OCI-LY1 (cell line): ENCODE measurements at regions not wholly inside any gene's neighbourhood (a gene's known extent, or its start where the extent isn't known, plus 50 kb on each side); places are given as distances from the start of the nearest gene placed in this dataset.

ENCODE experiments used
- H2AFZ ChIP-seq: fragments of 200-600 bp; sonication (generic), shearing (Covaris generic); 2 replicates; pipeline ENCODE4 v1.6.0; 2014; ENCODE audit warnings: antibody characterized with exemption, mild to moderate bottlenecking, low read length
- H3F3A ChIP-seq: fragments of 200-600 bp; sonication (generic), shearing (Covaris generic); 2 replicates; pipeline ENCODE4 v1.6.0; 2014; ENCODE audit warnings: mild to moderate bottlenecking, antibody characterized with exemption, low read length, moderate library complexity; ENCODE audit not compliant: insufficient read depth
- H3K27ac ChIP-seq: fragments of 200-600 bp; sonication (generic); 2 replicates; pipeline ENCODE4 v1.5.1; 2014; ENCODE audit warnings: low read length, mixed run types, mild to moderate bottlenecking, low read depth; ENCODE audit not compliant: poor library complexity, severe bottlenecking
- H3K27me3 ChIP-seq: fragments of 200-600 bp; sonication (generic); 2 replicates; pipeline ENCODE4 v1.6.0; 2014; ENCODE audit warnings: antibody characterized with exemption, mild to moderate bottlenecking, low read length, moderate library complexity; ENCODE audit not compliant: insufficient read depth
- H3K36me3 ChIP-seq: fragments of 200-600 bp; sonication (generic); 2 replicates; pipeline ENCODE4 v1.6.1; 2014; ENCODE audit warnings: mild to moderate bottlenecking, antibody characterized with exemption, low read length, moderate library complexity, mixed read lengths; ENCODE audit not compliant: insufficient read depth
- H3K4me1 ChIP-seq: fragments of 200-600 bp; sonication (generic); 2 replicates; pipeline ENCODE4 v1.5.1; 2014; ENCODE audit warnings: mild to moderate bottlenecking, low read length, moderate library complexity; ENCODE audit not compliant: insufficient read depth, severe bottlenecking
- H3K4me2 ChIP-seq: fragments of 200-600 bp; sonication (generic), shearing (Covaris generic); 2 replicates; pipeline ENCODE4 v1.6.1; 2014; ENCODE audit warnings: low read length
- H3K4me3 ChIP-seq: fragments of 200-600 bp; sonication (generic); 2 replicates; pipeline ENCODE4 v1.5.1; 2014; ENCODE audit warnings: low read length, low read depth, mild to moderate bottlenecking, mixed read lengths; ENCODE audit not compliant: poor library complexity, severe bottlenecking
- H3K79me2 ChIP-seq: fragments of 200-600 bp; shearing (Covaris generic); 2 replicates; pipeline ENCODE4 v1.6.1; 2016; ENCODE audit warnings: mixed run types, low read length, mixed read lengths; ENCODE audit not compliant: insufficient read depth
- H3K9ac ChIP-seq: fragments of 200-600 bp; sonication (generic), shearing (Covaris generic); 2 replicates; pipeline ENCODE4 v1.6.1; 2014; ENCODE audit warnings: mild to moderate bottlenecking, low read length, mixed read lengths
- H3K9me2 ChIP-seq: fragments of 200-600 bp; sonication (generic), shearing (Covaris generic); 2 replicates; pipeline ENCODE4 v1.6.1; 2014; ENCODE audit warnings: low read depth, mild to moderate bottlenecking, low read length, mixed read lengths
- H3K9me3 ChIP-seq: fragments of 200-600 bp; shearing (Covaris generic); 2 replicates; pipeline ENCODE4 v1.6.1; 2014; ENCODE audit warnings: low read length, mixed read lengths
- H4K20me1 ChIP-seq: fragments of 200-600 bp; sonication (generic), shearing (Covaris generic); 2 replicates; pipeline ENCODE4 v1.6.0; 2016; ENCODE audit warnings: mild to moderate bottlenecking, low read length; ENCODE audit not compliant: insufficient read depth
- EZH2 ChIP-seq: fragments of 200-600 bp; sonication (generic), shearing (Covaris generic); IDR thresholded peaks from 2 replicates; pipeline ENCODE4 v1.8.0; 2017; ENCODE audit warnings: borderline replicate concordance, mixed run types, mild to moderate bottlenecking, antibody characterized with exemption, low read length, moderate library complexity, mixed read lengths
- TF ChIP-seq, protein P1 (sequence below): fragments of 200-600 bp; sonication (generic), shearing (Covaris generic); IDR thresholded peaks from 2 replicates; pipeline ENCODE4 v1.5.1; 2017; ENCODE audit warnings: mild to moderate bottlenecking, antibody characterized with exemption, low read length, moderate library complexity, mixed read lengths

- no peaks in the 10 kb centered on the region for H3K9me2 ChIP-seq
- TF ChIP-seq, protein P1, sequence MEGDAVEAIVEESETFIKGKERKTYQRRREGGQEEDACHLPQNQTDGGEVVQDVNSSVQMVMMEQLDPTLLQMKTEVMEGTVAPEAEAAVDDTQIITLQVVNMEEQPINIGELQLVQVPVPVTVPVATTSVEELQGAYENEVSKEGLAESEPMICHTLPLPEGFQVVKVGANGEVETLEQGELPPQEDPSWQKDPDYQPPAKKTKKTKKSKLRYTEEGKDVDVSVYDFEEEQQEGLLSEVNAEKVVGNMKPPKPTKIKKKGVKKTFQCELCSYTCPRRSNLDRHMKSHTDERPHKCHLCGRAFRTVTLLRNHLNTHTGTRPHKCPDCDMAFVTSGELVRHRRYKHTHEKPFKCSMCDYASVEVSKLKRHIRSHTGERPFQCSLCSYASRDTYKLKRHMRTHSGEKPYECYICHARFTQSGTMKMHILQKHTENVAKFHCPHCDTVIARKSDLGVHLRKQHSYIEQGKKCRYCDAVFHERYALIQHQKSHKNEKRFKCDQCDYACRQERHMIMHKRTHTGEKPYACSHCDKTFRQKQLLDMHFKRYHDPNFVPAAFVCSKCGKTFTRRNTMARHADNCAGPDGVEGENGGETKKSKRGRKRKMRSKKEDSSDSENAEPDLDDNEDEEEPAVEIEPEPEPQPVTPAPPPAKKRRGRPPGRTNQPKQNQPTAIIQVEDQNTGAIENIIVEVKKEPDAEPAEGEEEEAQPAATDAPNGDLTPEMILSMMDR, result no peak
- TF ChIP-seq EZH2, result no peak
- no peaks in the 10 kb centered on the region for H3K9me3 ChIP-seq
- no peaks in the 10 kb centered on the region for H4K20me1 ChIP-seq
- no peak overlapping the region for H3K4me2 ChIP-seq
- H2AFZ ChIP-seq, result no peak overlapping the region
- no peaks in the 10 kb centered on the region for H3K4me1 ChIP-seq
- H3K27me3 ChIP-seq, result no peaks in the 10 kb centered on the region
- no peaks in the 10 kb centered on the region for H3K36me3 ChIP-seq
- no peaks in the 10 kb centered on the region for H3F3A ChIP-seq
- no peaks in the 10 kb centered on the region for H3K79me2 ChIP-seq
- H3K9ac ChIP-seq, result no peak overlapping the region
- no peak overlapping the region for H3K27ac ChIP-seq
- H3K4me3 ChIP-seq, result no peak overlapping the region
Observed at GRCh38 chr2:192333642-192334041, 138.9 kb upstream of the TMEFF2 start.

DNA sequence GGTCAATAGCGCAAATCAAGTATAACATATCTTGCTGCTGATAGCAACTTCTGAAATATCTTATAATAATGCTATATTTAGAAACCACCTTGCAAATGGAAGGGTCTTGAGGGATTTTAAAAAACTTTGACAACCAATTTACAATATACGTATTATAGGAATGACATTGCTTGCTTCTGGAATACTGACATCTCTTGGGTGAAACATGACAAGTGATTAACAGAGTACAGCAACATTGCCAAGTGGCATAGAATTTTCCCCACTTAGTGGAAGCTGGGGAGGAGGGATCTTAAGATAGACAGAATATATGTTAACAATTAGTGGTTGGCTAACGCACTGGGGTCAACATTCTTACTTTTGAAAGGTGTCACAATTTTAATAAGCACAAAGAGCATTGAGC lies 133.6 kb upstream of the TMEFF2 start:
- Histone ChIP-seq H3F3A (no peaks in the 10 kb centered on the region), H3K27me3 (no peaks in the 10 kb centered on the region), H3K4me1 (no peaks in the 10 kb centered on the region), H4K20me1 (no peaks in the 10 kb centered on the region), H3K9me3 (no peaks in the 10 kb centered on the region), H3K9ac (no peak overlapping the region), H2AFZ (no peak overlapping the region), H3K36me3 (no peaks in the 10 kb centered on the region), H3K4me2 (no peak overlapping the region), H3K4me3 (no peak overlapping the region), H3K79me2 (no peaks in the 10 kb centered on the region), H3K9me2 (no peaks in the 10 kb centered on the region), H3K27ac (no peak overlapping the region)
- TF ChIP-seq, protein P1, result no peak
- TF ChIP-seq EZH2, result no peak

DNA sequence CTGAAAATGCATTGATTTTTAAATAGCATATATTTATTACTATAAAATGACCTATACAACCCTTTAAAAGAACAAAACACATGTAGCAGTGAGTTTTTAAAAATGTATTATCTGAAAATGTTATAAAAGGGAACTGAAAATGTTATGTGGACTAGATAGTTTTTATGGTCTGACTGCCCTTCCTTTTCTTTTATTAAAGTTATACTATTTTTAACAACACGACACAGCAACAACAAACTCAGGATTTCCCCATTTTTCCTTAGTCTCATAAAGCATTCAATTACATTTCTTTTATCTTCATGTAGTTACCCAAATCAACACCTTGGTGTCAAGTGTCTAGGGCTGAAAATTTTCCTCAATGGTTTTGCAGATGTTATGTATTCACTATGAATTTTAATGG lies 132.8 kb upstream of the TMEFF2 start:
- no peaks in the 10 kb centered on the region for H3F3A ChIP-seq
- no peaks in the 10 kb centered on the region for H3K79me2 ChIP-seq
- H3K36me3 ChIP-seq, result no peaks in the 10 kb centered on the region
- no peak overlapping the region for H3K9ac ChIP-seq
- no peak overlapping the region for H2AFZ ChIP-seq
- no peak for TF ChIP-seq EZH2
- TF ChIP-seq, protein P1, result no peak
- H3K9me2 ChIP-seq, result no peaks in the 10 kb centered on the region
- H3K27me3 ChIP-seq, result no peaks in the 10 kb centered on the region
- no peak overlapping the region for H3K4me2 ChIP-seq
- no peak overlapping the region for H3K27ac ChIP-seq
- no peak overlapping the region for H3K4me3 ChIP-seq
- no peaks in the 10 kb centered on the region for H3K4me1 ChIP-seq
- H4K20me1 ChIP-seq, result no peaks in the 10 kb centered on the region
- H3K9me3 ChIP-seq, result no peaks in the 10 kb centered on the region
